Activated T-helper 17 cell treated with anti-CD3 and anti-CD28 coated beads, Interleukin-2, amount 50 U/mL, for 72 hours (primary cell): ENCODE measurements at regions not wholly inside any gene's neighbourhood (a gene's known extent, or its start where the extent isn't known, plus 50 kb on each side); places are given as distances from the start of the nearest gene placed in this dataset.

ENCODE experiments used
- ATAC-seq: fragments of 150-1000 bp; cut with Tn5 transposase; replicated peaks from 2 replicates; pipeline ENCODE4 v1.10.0; 2021; ENCODE audit warnings: mild to moderate bottlenecking, moderate library complexity
- H3K27ac Mint-ChIP-seq: one replicate; pipeline ENCODE4 v1.8.0; 2022; ENCODE audit warnings: mixed read lengths
- H3K27me3 Mint-ChIP-seq: one replicate; pipeline ENCODE4 v1.8.0; 2022; ENCODE audit warnings: mixed read lengths
- H3K36me3 Mint-ChIP-seq: one replicate; pipeline ENCODE4 v1.8.0; 2022; ENCODE audit warnings: low read depth, mild to moderate bottlenecking, mixed read lengths
- H3K4me1 Mint-ChIP-seq: one replicate; pipeline ENCODE4 v1.8.0; 2022; ENCODE audit warnings: mixed read lengths
- H3K4me3 Mint-ChIP-seq: one replicate; pipeline ENCODE4 v1.8.0; 2022; ENCODE audit warnings: mild to moderate bottlenecking, mixed read lengths
- H3K9me3 Mint-ChIP-seq: one replicate; pipeline ENCODE4 v1.8.0; 2022; ENCODE audit warnings: mixed read lengths

GRCh38 chr13:99873832-99874430 lies 97.6 kb downstream of the ZIC5 start:
- no peak overlapping the region for H3K4me3 Mint-ChIP-seq

GRCh38 chr13:99873141-99873540 lies 98.4 kb downstream of the ZIC5 start:
- ATAC-seq = no peak
- Mint-ChIP-seq H3K9me3 (no peaks in the 10 kb centered on the region), H3K4me3 (no peak overlapping the region), H3K27ac (no peak overlapping the region), H3K36me3 (no peaks in the 10 kb centered on the region), H3K27me3 (peaks cover 6% of the 10 kb centered on the region), H3K4me1 (peaks cover 3% of the 10 kb centered on the region)

More at GRCh38 chr13:99873832-99874430, 97.6 kb downstream of the ZIC5 start:
- Mint-ChIP-seq H3K9me3 (no peaks in the 10 kb centered on the region), H3K4me1 (peaks cover 3% of the 10 kb centered on the region), H3K27ac (no peak overlapping the region), H3K36me3 (no peaks in the 10 kb centered on the region), H3K27me3 (peaks cover 6% of the 10 kb centered on the region)
- no peak for ATAC-seq

GRCh38 chr13:99871249-99871898 lies 100.2 kb downstream of the ZIC5 start:
- Mint-ChIP-seq H3K9me3 (no peaks in the 10 kb centered on the region), H3K27ac (no peak overlapping the region)
- ATAC-seq = no peak

GRCh38 chr13:99870541-99870940 lies 101.0 kb downstream of the ZIC5 start:
- ATAC-seq = no peak
- peaks cover 11% of the 10 kb centered on the region for H3K36me3 Mint-ChIP-seq
- no peak overlapping the region for H3K27ac Mint-ChIP-seq
- H3K27me3 Mint-ChIP-seq = no peaks in the 10 kb centered on the region
- no peaks in the 10 kb centered on the region for H3K9me3 Mint-ChIP-seq
- H3K4me1 Mint-ChIP-seq = no peaks in the 10 kb centered on the region
- no peak overlapping the region for H3K4me3 Mint-ChIP-seq

More at GRCh38 chr13:99871249-99871898, 100.2 kb downstream of the ZIC5 start:
- Mint-ChIP-seq H3K36me3 (peaks cover 10% of the 10 kb centered on the region), H3K4me3 (no peak overlapping the region), H3K4me1 (no peaks in the 10 kb centered on the region), H3K27me3 (no peaks in the 10 kb centered on the region)

GRCh38 chr13:99869830-99870229 lies 101.7 kb downstream of the ZIC5 start:
- H3K27me3 Mint-ChIP-seq = no peaks in the 10 kb centered on the region
- no peak overlapping the region for H3K4me3 Mint-ChIP-seq
- H3K4me1 Mint-ChIP-seq = no peaks in the 10 kb centered on the region
- no peak overlapping the region for H3K27ac Mint-ChIP-seq
- no peak for ATAC-seq
- peaks cover 16% of the 10 kb centered on the region for H3K36me3 Mint-ChIP-seq
- H3K9me3 Mint-ChIP-seq = no peaks in the 10 kb centered on the region

GRCh38 chr13:99868767-99869166 lies 102.8 kb downstream of the ZIC5 start:
- H3K4me3 Mint-ChIP-seq = no peak overlapping the region
- no peaks in the 10 kb centered on the region for H3K9me3 Mint-ChIP-seq
- peaks cover 24% of the 10 kb centered on the region for H3K36me3 Mint-ChIP-seq
- H3K4me1 Mint-ChIP-seq = no peaks in the 10 kb centered on the region
- no peak overlapping the region for H3K27ac Mint-ChIP-seq
- no peaks in the 10 kb centered on the region for H3K27me3 Mint-ChIP-seq
- ATAC-seq = no peak

- Mint-ChIP-seq H3K27me3 (no peaks in the 10 kb centered on the region), H3K4me3 (no peak overlapping the region), H3K9me3 (no peaks in the 10 kb centered on the region), H3K4me1 (no peaks in the 10 kb centered on the region), H3K36me3 (peaks cover 24% of the 10 kb centered on the region), H3K27ac (no peak overlapping the region)
- ATAC-seq = no peak
Observed at GRCh38 chr13:99867535-99868257, 103.9 kb downstream of the ZIC5 start.

- no peak overlapping the region for H3K27ac Mint-ChIP-seq
- H3K4me1 Mint-ChIP-seq = no peaks in the 10 kb centered on the region
- peaks cover 24% of the 10 kb centered on the region for H3K36me3 Mint-ChIP-seq
- no peak for ATAC-seq
- no peaks in the 10 kb centered on the region for H3K9me3 Mint-ChIP-seq
- no peaks in the 10 kb centered on the region for H3K27me3 Mint-ChIP-seq
- no peak overlapping the region for H3K4me3 Mint-ChIP-seq
Observed at GRCh38 chr13:99866781-99867180, 104.8 kb downstream of the ZIC5 start.

- Mint-ChIP-seq H3K36me3 (peaks cover 24% of the 10 kb centered on the region), H3K4me1 (no peaks in the 10 kb centered on the region), H3K27ac (no peak overlapping the region), H3K4me3 (no peak overlapping the region), H3K27me3 (no peaks in the 10 kb centered on the region), H3K9me3 (no peaks in the 10 kb centered on the region)
- no peak for ATAC-seq
Observed at GRCh38 chr13:99865420-99865930, 106.1 kb downstream of the ZIC5 start.

GRCh38 chr13:99864627-99864990 lies 107.0 kb downstream of the ZIC5 start:
- no peak overlapping the region for H3K4me3 Mint-ChIP-seq
- H3K9me3 Mint-ChIP-seq = no peaks in the 10 kb centered on the region
- ATAC-seq = no peak
- H3K36me3 Mint-ChIP-seq = peaks cover 28% of the 10 kb centered on the region
- H3K27me3 Mint-ChIP-seq = no peaks in the 10 kb centered on the region
- peaks cover 4% of the 10 kb centered on the region for H3K4me1 Mint-ChIP-seq
- H3K27ac Mint-ChIP-seq = no peak overlapping the region

GRCh38 chr13:99863789-99864626 lies 107.6 kb downstream of the ZIC5 start:
- ATAC-seq = no peak
- peaks cover 30% of the 10 kb centered on the region for H3K36me3 Mint-ChIP-seq
- no peak overlapping the region for H3K27ac Mint-ChIP-seq
- H3K9me3 Mint-ChIP-seq = no peaks in the 10 kb centered on the region
- peaks cover 10% of the 10 kb centered on the region for H3K4me1 Mint-ChIP-seq
- H3K4me3 Mint-ChIP-seq = no peak overlapping the region
- H3K27me3 Mint-ChIP-seq = no peaks in the 10 kb centered on the region

- H3K9me3 Mint-ChIP-seq = no peaks in the 10 kb centered on the region
- peaks cover 28% of the 10 kb centered on the region for H3K36me3 Mint-ChIP-seq
- peaks cover 14% of the 10 kb centered on the region for H3K4me1 Mint-ChIP-seq
- ATAC-seq = no peak
- no peak overlapping the region for H3K4me3 Mint-ChIP-seq
- H3K27me3 Mint-ChIP-seq = peaks cover 8% of the 10 kb centered on the region
- no peak overlapping the region for H3K27ac Mint-ChIP-seq
Observed at GRCh38 chr13:99862244-99862643, 109.3 kb downstream of the ZIC5 start.

- Mint-ChIP-seq H3K4me3 (no peak overlapping the region), H3K36me3 (peaks cover 24% of the 10 kb centered on the region), H3K4me1 (peaks cover 14% of the 10 kb centered on the region), H3K9me3 (no peaks in the 10 kb centered on the region), H3K27me3 (peaks cover 8% of the 10 kb centered on the region), H3K27ac (no peak overlapping the region)
- no peak for ATAC-seq
Observed at GRCh38 chr13:99861771-99862170, 109.8 kb downstream of the ZIC5 start.

- no peak for ATAC-seq
- H3K9me3 Mint-ChIP-seq = no peaks in the 10 kb centered on the region
- H3K36me3 Mint-ChIP-seq = peaks cover 19% of the 10 kb centered on the region
- H3K4me1 Mint-ChIP-seq = peaks cover 14% of the 10 kb centered on the region
- H3K27ac Mint-ChIP-seq = no peak overlapping the region
- peaks cover 8% of the 10 kb centered on the region for H3K27me3 Mint-ChIP-seq
- H3K4me3 Mint-ChIP-seq = no peak overlapping the region
Observed at GRCh38 chr13:99860745-99861144, 110.8 kb downstream of the ZIC5 start.
